GM10248 (cell line): ENCODE measurements at regions not wholly inside any gene's neighbourhood (a gene's known extent, or its start where the extent isn't known, plus 50 kb on each side); places are given as distances from the start of the nearest gene placed in this dataset.

Source experiments
- CTCF ChIA-PET: fragments of 300-600 bp; sonication (Branson Sonifier 250); formaldehyde crosslinking; extraction: SDS; loops from one replicate; lab custom pipeline; 2021; ENCODE audit warnings: antibody characterized with exemption; lab: Yijun Ruan, JAX
- POLR2A ChIA-PET: fragments of 350-650 bp; sonication (Branson Sonifier 250); formaldehyde crosslinking; extraction: SDS; loops from one replicate; lab custom pipeline; 2020; ENCODE audit warnings: antibody characterized with exemption; lab: Yijun Ruan, JAX
- DNase-seq: peaks from one replicate; pipeline ENCODE4 v3.0.0; 2012; ENCODE audit errors: extremely low spot score
- TF ChIP-seq, protein P1 (sequence below): IDR thresholded peaks from 2 replicates; pipeline ENCODE4 v1.5.1; 2012; ENCODE audit warnings: mild to moderate bottlenecking, low read depth; ENCODE audit errors: extremely low read depth, missing control alignments, control extremely low read depth

DNA sequence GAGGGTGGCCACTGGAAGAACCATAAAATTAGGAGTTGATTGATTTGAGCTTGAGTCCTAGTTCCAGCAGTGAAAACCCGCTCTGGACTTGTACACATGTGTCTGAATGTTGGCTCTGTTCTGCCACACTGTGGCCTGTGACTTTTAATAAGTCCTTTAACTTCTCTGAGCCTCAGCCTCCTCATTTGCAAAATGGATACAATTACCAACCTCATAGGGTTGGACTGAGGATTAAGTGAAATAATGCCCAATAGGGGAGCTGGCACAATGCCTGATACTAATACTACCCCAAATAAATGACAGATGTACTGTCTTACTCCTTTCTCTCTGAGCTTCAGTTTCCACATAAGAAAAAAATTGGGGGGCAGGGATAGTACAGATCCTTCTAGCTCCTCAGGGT lies 92.6 kb upstream of the RIPOR2 start:
- TF ChIP-seq, protein P1, sequence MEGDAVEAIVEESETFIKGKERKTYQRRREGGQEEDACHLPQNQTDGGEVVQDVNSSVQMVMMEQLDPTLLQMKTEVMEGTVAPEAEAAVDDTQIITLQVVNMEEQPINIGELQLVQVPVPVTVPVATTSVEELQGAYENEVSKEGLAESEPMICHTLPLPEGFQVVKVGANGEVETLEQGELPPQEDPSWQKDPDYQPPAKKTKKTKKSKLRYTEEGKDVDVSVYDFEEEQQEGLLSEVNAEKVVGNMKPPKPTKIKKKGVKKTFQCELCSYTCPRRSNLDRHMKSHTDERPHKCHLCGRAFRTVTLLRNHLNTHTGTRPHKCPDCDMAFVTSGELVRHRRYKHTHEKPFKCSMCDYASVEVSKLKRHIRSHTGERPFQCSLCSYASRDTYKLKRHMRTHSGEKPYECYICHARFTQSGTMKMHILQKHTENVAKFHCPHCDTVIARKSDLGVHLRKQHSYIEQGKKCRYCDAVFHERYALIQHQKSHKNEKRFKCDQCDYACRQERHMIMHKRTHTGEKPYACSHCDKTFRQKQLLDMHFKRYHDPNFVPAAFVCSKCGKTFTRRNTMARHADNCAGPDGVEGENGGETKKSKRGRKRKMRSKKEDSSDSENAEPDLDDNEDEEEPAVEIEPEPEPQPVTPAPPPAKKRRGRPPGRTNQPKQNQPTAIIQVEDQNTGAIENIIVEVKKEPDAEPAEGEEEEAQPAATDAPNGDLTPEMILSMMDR = no peak
- DNase-seq = no peak
- ChIA-PET CTCF (interaction anchor here (0.8 to 7.9 kb wide), 16 partner anchors 12 to 186 kb away, joined by 3 to 132 read pairs (median 19); partner anchors contain the start of gene RIPOR2), POLR2A (interaction anchor here (0.6 kb wide), 1 partner anchor 14 kb away, joined by 3 read pairs; no protein-coding TSS in a partner anchor)

DNA sequence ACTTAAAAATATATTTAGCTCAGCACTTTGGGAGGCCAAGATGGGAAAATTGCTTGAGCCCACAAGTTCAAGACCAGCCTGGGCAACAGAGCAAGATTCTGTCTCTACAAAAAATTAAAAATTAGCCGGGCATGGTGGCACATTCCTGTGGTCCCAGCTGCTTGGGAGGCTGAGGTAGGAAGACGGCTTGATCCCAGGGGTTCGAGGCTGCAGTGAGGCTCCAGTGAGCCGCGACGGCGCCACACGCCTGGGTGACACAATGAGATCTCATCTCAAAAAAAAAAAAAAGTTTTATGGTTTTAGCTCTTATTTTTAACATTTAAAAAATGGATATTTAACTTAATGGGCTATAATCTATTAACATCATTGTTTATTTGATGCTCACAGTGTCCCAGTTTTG lies 97.2 kb upstream of the RIPOR2 start:
- POLR2A ChIA-PET = no interaction called here
- no peak for DNase-seq
- CTCF ChIA-PET = interaction anchor here (0.6 to 2.9 kb wide), 9 partner anchors 11 to 177 kb away, joined by 3 to 16 read pairs (median 4); no protein-coding TSS in a partner anchor
- TF ChIP-seq, protein P1 = no peak

DNA sequence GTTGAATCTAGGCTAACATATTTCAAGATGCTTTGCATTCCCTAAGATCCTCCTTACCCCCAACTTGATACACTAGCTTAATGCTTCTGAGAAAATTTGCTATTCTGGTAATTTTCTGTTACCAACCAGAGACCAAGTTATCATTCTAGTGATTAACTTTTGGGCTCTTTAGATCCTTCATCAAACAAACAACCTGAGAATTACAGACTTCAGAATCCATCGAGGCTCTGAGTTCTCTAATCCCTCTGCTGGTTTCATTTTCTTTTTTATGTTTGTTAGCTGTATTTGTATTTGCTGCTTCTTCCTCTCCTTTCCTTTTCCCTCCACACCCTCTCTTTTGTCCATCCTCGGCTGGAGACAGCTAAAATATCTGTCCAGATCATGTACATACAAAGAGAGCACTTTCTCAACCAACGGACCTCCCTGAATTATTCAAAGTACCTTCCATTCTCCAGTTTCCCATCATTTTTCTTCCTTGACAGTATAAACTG lies 98.7 kb upstream of the RIPOR2 start:
- CTCF ChIA-PET = interaction anchor here (0.9 to 15.5 kb wide), 12 partner anchors 7 to 178 kb away, joined by 3 to 129 read pairs (median 6); no protein-coding TSS in a partner anchor
- DNase-seq = no peak

DNA sequence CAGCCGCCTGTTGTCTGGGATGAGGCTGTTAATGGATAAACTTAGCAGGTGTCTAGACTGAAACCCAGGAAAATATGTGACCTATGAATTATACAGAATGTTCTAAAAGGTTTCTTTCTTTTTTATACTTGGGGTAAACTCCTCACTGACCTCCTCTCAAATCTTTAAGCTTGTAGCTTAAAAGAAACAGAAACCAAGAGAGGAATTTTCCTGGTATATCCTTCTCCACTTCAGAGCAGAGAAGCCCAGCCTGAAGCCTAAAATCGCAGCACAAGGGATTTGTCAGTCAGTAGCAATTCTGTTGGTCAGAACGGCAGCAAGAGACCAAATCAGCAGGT lies 99.4 kb upstream of the RIPOR2 start:
- ChIA-PET POLR2A (no interaction called here), CTCF (interaction anchor here (0.9 to 15.5 kb wide), 16 partner anchors 8 to 179 kb away, joined by 3 to 129 read pairs (median 4); no protein-coding TSS in a partner anchor)
- TF ChIP-seq, protein P1 = no peak
- DNase-seq = no peak

More for the DNA sequence above, 98.7 kb upstream of the RIPOR2 start:
- POLR2A ChIA-PET = no interaction called here
- TF ChIP-seq, protein P1 = no peak

DNA sequence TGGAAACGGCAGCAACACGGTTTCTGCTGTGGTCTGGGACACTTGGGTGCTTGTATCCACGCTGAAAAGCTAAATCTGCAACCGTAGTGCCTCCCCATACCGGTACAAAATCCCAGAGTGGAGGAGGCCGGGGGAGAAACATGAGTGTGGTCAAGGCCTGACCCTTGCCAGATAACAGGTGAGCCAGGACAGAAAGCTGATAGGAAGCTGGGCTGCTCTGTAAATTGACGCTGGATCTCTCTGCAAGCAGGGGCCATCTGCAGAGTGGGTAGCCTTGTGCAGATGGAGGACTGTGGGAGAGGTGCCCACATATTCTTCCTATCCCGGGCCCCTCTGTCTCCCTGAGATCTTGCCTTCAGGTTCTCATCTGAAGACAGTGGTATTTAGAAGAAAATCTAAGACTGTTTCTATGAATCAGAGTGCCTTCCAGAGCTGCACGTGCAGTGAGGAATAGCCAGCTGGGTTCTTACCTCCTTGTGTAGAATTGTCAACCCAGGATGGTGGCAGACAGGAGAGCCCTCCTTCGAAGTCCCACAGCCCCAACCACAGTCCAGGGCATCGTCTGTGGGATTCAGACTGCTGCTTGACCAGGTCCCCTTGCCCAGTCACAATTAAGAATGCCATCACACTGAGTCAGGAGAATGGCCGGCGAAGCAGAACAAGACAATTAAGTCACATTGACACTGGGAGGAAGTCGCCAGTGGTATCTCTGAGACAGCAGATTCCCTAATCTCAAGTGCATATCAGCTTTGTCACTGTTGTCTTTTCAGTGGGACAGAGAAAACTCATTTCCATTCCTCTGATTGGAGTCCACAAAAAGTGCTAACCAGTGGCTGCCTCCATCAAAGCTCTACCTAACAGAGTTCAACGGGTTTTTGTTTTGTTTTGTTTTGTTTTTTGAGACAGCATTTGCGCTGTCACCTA lies 100.0 kb upstream of the RIPOR2 start:
- CTCF ChIA-PET = interaction anchor here (1.0 to 15.5 kb wide), 16 partner anchors 8 to 180 kb away, joined by 3 to 129 read pairs (median 6); no protein-coding TSS in a partner anchor
- no peak for DNase-seq
- TF ChIP-seq, protein P1 = no peak
- POLR2A ChIA-PET = interaction anchor here (1.1 kb wide), 1 partner anchor 9 kb away, joined by 3 read pairs; no protein-coding TSS in a partner anchor

DNA sequence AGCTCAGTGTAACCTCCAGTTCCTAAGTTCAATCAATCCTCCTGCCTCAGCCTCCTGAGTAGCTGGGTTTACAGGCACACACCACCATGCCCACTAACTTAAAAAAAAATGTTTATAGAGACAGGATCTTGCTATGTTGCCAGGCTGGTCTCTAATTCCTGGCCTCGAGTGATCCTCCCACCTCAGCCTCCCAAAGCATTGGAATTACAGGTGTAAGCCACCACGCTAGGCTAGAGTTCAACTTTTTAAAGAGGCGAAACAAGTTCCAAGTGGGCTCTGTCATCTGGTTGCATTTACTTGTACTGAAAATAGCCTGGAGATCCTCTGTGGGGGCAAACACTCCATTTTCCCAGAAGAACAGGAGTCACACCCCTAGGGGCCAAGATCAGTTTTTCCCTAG lies 100.7 kb upstream of the RIPOR2 start:
- DNase-seq = no peak
- CTCF ChIA-PET = interaction anchor here (1.0 to 15.5 kb wide), 10 partner anchors 9 to 180 kb away, joined by 3 to 129 read pairs (median 7); no protein-coding TSS in a partner anchor
- TF ChIP-seq, protein P1 = no peak
- POLR2A ChIA-PET = interaction anchor here (1.1 kb wide), 1 partner anchor 10 kb away, joined by 3 read pairs; no protein-coding TSS in a partner anchor
